HEK293T (cell line): ENCODE measurements at regions not wholly inside any gene's neighbourhood (a gene's known extent, or its start where the extent isn't known, plus 50 kb on each side); places are given as distances from the start of the nearest gene placed in this dataset.

Source experiments
- CTCF ChIA-PET: fragments of 350-600 bp; formaldehyde crosslinking; extraction: SDS; loops from one replicate; lab custom pipeline; 2021; ENCODE audit warnings: antibody characterized with exemption, inconsistent platforms; lab: Yijun Ruan, JAX
- POLR2A ChIA-PET: fragments of 350-600 bp; formaldehyde crosslinking; extraction: SDS; loops from one replicate; lab custom pipeline; 2020; ENCODE audit warnings: antibody characterized with exemption, inconsistent platforms; lab: Yijun Ruan, JAX
- DNase-seq: peaks from one replicate; pipeline ENCODE4 v3.0.0; 2012; ENCODE audit warnings: mixed read lengths; ENCODE audit errors: extremely low spot score
- ARNT ChIP-seq: fragments of 450-650 bp; IDR thresholded peaks from 2 replicates; pipeline ENCODE4 v1.6.1; 2017; ENCODE audit warnings: mild to moderate bottlenecking
- BHLHE40 ChIP-seq: fragments of 450-650 bp; IDR thresholded peaks from 2 replicates; pipeline ENCODE4 v1.6.1; 2016; ENCODE audit warnings: mild to moderate bottlenecking, moderate library complexity, borderline replicate concordance
- CTBP1 ChIP-seq: fragments of 450-650 bp; IDR thresholded peaks from 2 replicates; pipeline ENCODE4 v1.6.1; 2016; ENCODE audit warnings: borderline replicate concordance
- ELF4 ChIP-seq: fragments of 450-650 bp; IDR thresholded peaks from 2 replicates; pipeline ENCODE4 v1.6.1; 2017; ENCODE audit warnings: antibody characterized with exemption
- FOXA1 ChIP-seq: fragments of 450-650 bp; IDR thresholded peaks from 2 replicates; pipeline ENCODE4 v1.6.1; 2016; ENCODE audit warnings: mild to moderate bottlenecking
- FOXK2 ChIP-seq: fragments of 450-650 bp; IDR thresholded peaks from 2 replicates; pipeline ENCODE4 v1.6.1; 2016; ENCODE audit warnings: mild to moderate bottlenecking
- FOXM1 ChIP-seq: fragments of 450-650 bp; IDR thresholded peaks from 2 replicates; pipeline ENCODE4 v1.6.1; 2017; ENCODE audit warnings: mild to moderate bottlenecking, borderline replicate concordance
- HDGF ChIP-seq: fragments of 450-650 bp; IDR thresholded peaks from 2 replicates; pipeline ENCODE4 v1.6.1; 2017; ENCODE audit warnings: antibody characterized with exemption, borderline replicate concordance
- L3MBTL2 ChIP-seq: fragments of 450-650 bp; conservative IDR thresholded peaks from 2 replicates; pipeline ENCODE4 v1.6.1; 2016; ENCODE audit warnings: mild to moderate bottlenecking
- LEF1 ChIP-seq: fragments of 450-650 bp; IDR thresholded peaks from 2 replicates; pipeline ENCODE4 v1.6.1; 2017; ENCODE audit warnings: mild to moderate bottlenecking, borderline replicate concordance
- NFRKB ChIP-seq: fragments of 450-650 bp; IDR thresholded peaks from 2 replicates; pipeline ENCODE4 v1.6.1; 2016; ENCODE audit warnings: mild to moderate bottlenecking, moderate library complexity
- SP1 ChIP-seq: fragments of 450-650 bp; IDR thresholded peaks from 2 replicates; pipeline ENCODE4 v1.6.1; 2017
- SUZ12 ChIP-seq: fragments of 450-650 bp; IDR thresholded peaks from 2 replicates; pipeline ENCODE4 v1.6.1; 2016; ENCODE audit warnings: mild to moderate bottlenecking
- TARDBP ChIP-seq: fragments of 450-650 bp; IDR thresholded peaks from 2 replicates; pipeline ENCODE4 v1.6.1; 2016
- ZNF384 ChIP-seq: fragments of 450-650 bp; IDR thresholded peaks from 2 replicates; pipeline ENCODE4 v1.6.1; 2016
- TF ChIP-seq, protein P1 (sequence below): fragments of 450-650 bp; IDR thresholded peaks from 2 replicates; pipeline ENCODE4 v1.6.1; 2016

DNA sequence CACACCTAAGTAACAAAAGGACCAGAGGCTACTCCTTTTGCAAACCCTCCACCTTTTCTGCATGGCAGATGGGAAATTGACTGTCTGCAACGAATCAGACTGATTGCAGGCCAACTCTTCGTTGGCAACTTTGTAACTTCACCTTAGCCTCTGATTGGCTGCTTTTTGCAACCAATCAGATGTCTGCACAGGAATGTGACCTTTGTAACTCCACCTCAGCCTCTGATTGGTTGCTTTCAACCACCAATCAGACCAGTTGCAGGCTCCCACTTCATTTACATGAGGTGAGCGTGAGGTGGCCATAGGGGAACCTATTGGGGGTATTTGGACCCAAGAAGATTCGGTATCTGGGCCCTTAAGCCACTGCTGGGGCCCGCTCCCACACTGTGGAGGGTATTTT lies 209.0 kb downstream of the EN1 start:
- ChIA-PET POLR2A (no interaction called here), CTCF (no interaction called here)
- TF ChIP-seq NFRKB (no peak), ARNT (no peak), ELF4 (no peak), BHLHE40 (no peak), FOXK2 (no peak), FOXM1 (no peak), L3MBTL2 (no peak), HDGF (no peak), TARDBP (no peak), LEF1 (no peak)
- TF ChIP-seq, protein P1, sequence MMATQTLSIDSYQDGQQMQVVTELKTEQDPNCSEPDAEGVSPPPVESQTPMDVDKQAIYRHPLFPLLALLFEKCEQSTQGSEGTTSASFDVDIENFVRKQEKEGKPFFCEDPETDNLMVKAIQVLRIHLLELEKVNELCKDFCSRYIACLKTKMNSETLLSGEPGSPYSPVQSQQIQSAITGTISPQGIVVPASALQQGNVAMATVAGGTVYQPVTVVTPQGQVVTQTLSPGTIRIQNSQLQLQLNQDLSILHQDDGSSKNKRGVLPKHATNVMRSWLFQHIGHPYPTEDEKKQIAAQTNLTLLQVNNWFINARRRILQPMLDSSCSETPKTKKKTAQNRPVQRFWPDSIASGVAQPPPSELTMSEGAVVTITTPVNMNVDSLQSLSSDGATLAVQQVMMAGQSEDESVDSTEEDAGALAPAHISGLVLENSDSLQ = no peak
- no peak for DNase-seq

DNA sequence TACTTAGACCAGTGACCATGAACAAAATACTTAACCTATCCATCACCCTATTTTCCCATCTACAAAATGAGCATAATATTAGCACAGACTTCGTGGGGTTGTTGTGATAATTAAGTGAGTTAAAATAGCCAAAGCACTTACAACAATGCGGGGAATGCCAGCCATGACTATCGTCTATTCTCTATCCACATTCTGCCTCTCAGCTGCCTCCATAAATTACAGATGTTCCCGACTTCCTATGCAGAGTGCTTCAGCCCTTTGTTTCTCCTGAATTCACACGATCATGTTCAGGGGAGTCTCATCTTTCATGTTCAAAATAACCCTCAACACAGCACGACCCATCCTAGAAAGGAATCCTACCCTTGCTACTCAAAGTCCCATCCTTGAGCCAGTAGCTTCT lies 211.6 kb downstream of the EN1 start:
- no peak for DNase-seq
- ChIA-PET POLR2A (no interaction called here), CTCF (no interaction called here)
- TF ChIP-seq FOXA1 = no peak
- TF ChIP-seq, protein P1 = no peak
- no peak for TF ChIP-seq CTBP1
- no peak for TF ChIP-seq ELF4
- TF ChIP-seq TARDBP = no peak
- TF ChIP-seq BHLHE40 = no peak
- TF ChIP-seq ZNF384 = no peak
- no peak for TF ChIP-seq HDGF
- TF ChIP-seq NFRKB = no peak
- no peak for TF ChIP-seq L3MBTL2
- TF ChIP-seq ARNT = no peak
- TF ChIP-seq FOXM1 = no peak
- no peak for TF ChIP-seq LEF1
- TF ChIP-seq SP1 = no peak
- no peak for TF ChIP-seq SUZ12
- no peak for TF ChIP-seq FOXK2

DNA sequence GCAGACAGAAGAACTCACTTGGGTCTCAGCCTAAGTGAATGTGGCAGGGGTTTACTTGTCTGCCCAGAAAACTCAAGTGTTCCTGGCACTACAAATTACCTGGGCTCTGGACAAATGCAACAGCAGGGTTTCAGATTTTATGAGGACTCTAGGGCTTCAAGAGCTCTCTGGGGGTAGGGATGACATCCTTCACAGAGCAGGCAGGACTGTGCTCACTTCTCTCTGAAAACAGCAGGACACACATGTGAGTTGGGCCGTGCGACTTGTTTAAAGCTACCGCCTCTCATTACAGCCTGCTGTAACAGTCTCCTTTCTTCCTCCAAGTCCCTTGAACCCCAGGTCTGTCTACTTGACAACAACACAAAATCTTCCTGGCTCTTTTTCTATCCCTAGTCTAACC lies 212.6 kb downstream of the EN1 start:
- CTCF ChIA-PET = interaction anchor here (0.5 kb wide), 1 partner anchor 78 kb away, joined by 3 read pairs; no protein-coding TSS in a partner anchor

DNA sequence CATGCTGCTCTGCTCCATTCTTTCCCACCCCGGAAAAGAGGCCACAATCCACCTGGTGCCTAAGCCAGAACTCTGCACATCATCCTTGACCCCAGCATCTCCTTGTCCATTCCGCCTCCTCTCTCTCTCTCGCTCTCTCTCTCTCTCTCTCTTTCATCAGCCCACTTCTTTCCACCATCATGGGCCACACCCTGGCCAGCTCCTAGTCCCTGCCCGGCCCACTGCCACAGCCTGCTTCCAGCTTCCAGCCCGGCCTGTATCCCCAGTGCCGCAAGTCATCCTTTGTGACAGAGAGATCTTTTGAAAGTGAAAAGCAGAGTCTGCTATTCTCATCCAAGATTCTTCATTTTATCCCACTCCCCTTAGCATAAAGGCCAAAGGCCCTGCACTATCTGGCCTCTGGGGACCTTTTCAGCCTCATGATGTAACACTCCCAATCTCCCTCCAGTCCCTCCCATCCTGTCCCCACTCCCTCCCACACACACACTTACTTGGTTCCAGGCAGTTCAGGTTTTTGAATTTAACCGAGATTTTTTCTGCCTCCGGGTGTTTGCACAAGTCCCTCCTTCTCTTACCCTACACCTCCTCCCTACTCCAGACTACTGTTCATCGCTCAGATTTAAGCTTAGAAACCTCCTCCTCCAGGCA lies 214.0 kb downstream of the EN1 start:
- DNase-seq = no peak
- TF ChIP-seq SP1 (no peak), BHLHE40 (no peak), FOXA1 (no peak), L3MBTL2 (no peak), ARNT (no peak), SUZ12 (no peak), NFRKB (no peak), LEF1 (no peak), FOXM1 (no peak), HDGF (no peak), ZNF384 (no peak), ELF4 (no peak), TARDBP (no peak), CTBP1 (no peak), FOXK2 (no peak)
- TF ChIP-seq, protein P1 = no peak
- ChIA-PET POLR2A (no interaction called here), CTCF (no interaction called here)

More for the DNA sequence above, 212.6 kb downstream of the EN1 start:
- TF ChIP-seq TARDBP (no peak), FOXM1 (no peak), FOXA1 (no peak), ARNT (no peak), L3MBTL2 (no peak), NFRKB (no peak), CTBP1 (no peak), HDGF (no peak), ELF4 (no peak), SUZ12 (no peak), ZNF384 (no peak), LEF1 (no peak), BHLHE40 (no peak), FOXK2 (no peak), SP1 (no peak)
- TF ChIP-seq, protein P1 = no peak
- POLR2A ChIA-PET = no interaction called here
- no peak for DNase-seq

DNA sequence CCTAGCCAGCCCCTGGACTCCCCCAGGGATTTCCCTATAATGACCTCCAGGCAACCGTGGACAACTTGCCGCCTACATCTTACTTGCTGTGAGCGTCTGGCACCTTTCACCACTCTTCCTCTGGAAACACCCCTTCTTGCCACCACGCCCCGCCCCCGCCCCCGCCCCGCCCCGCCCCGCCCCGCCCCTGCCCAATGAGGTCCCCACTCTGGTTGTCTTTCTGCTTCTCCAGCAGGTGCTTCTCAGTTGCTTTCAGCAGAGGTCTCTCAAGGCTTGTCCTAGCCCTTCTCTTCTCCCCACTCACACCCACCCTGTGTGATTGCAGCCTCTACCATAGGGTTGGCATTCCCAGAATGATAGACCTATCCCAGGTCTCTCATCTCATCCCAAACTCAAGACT lies 214.5 kb downstream of the EN1 start:
- POLR2A ChIA-PET = no interaction called here
- CTCF ChIA-PET = no interaction called here
- no peak for TF ChIP-seq L3MBTL2
- no peak for TF ChIP-seq FOXM1
- TF ChIP-seq FOXK2 = no peak
- no peak for TF ChIP-seq ELF4
- no peak for TF ChIP-seq SUZ12
- no peak for TF ChIP-seq NFRKB
- TF ChIP-seq, protein P1 = no peak
- TF ChIP-seq BHLHE40 = no peak
- no peak for TF ChIP-seq ZNF384
- TF ChIP-seq TARDBP = no peak
- TF ChIP-seq ARNT = no peak
- TF ChIP-seq CTBP1 = no peak
- no peak for TF ChIP-seq FOXA1
- no peak for TF ChIP-seq LEF1
- TF ChIP-seq HDGF = no peak
- DNase-seq = no peak
